Panc1 (cell line): ENCODE measurements at regions not wholly inside any gene's neighbourhood (a gene's known extent, or its start where the extent isn't known, plus 50 kb on each side); places are given as distances from the start of the nearest gene placed in this dataset.

Experiments
- POLR2AphosphoS5 ChIP-seq: IDR thresholded peaks from 2 replicates; pipeline ENCODE4 v1.6.1; 2012; ENCODE audit warnings: mild to moderate bottlenecking, low read depth, low read length, moderate library complexity
- SIN3A ChIP-seq: IDR thresholded peaks from 2 replicates; pipeline ENCODE4 v1.6.1; 2012; ENCODE audit warnings: low read depth, mild to moderate bottlenecking, low read length, moderate library complexity, borderline replicate concordance; ENCODE audit not compliant: insufficient read depth
- TF ChIP-seq, protein P1 (sequence below): fragments of 450-650 bp; IDR thresholded peaks from 2 replicates; pipeline ENCODE4 v1.5.1; 2017; ENCODE audit warnings: mild to moderate bottlenecking

DNA sequence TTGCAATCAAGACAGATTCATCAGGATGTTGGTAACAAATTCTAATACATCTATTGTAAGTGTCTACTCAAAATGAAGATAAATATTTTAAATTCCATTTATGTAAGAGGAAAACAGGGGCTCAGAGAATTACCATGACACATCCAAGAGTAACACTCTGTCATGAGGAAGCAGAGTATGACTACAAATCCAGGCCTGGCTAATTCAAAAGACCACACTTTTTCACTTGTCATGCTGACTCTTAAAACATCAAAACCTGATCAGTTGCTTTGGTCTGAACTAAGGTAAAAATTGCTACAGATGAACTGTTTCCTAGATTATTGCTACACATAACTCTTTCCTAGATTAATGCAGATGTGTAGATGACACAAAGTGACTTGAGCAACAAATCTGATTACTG is 880.6 kb downstream of the TSN start:
- TF ChIP-seq, protein P1, sequence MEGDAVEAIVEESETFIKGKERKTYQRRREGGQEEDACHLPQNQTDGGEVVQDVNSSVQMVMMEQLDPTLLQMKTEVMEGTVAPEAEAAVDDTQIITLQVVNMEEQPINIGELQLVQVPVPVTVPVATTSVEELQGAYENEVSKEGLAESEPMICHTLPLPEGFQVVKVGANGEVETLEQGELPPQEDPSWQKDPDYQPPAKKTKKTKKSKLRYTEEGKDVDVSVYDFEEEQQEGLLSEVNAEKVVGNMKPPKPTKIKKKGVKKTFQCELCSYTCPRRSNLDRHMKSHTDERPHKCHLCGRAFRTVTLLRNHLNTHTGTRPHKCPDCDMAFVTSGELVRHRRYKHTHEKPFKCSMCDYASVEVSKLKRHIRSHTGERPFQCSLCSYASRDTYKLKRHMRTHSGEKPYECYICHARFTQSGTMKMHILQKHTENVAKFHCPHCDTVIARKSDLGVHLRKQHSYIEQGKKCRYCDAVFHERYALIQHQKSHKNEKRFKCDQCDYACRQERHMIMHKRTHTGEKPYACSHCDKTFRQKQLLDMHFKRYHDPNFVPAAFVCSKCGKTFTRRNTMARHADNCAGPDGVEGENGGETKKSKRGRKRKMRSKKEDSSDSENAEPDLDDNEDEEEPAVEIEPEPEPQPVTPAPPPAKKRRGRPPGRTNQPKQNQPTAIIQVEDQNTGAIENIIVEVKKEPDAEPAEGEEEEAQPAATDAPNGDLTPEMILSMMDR: no peak
- no peak for TF ChIP-seq POLR2AphosphoS5
- TF ChIP-seq SIN3A: no peak
